HEK293T (cell line): ENCODE measurements at regions not wholly inside any gene's neighbourhood (a gene's known extent, or its start where the extent isn't known, plus 50 kb on each side); places are given as distances from the start of the nearest gene placed in this dataset.

Experiments
- ELF4 ChIP-seq: fragments of 450-650 bp; IDR thresholded peaks from 2 replicates; pipeline ENCODE4 v1.6.1; 2017; ENCODE audit warnings: antibody characterized with exemption
- L3MBTL2 ChIP-seq: fragments of 450-650 bp; conservative IDR thresholded peaks from 2 replicates; pipeline ENCODE4 v1.6.1; 2016; ENCODE audit warnings: mild to moderate bottlenecking
- SP1 ChIP-seq: fragments of 450-650 bp; IDR thresholded peaks from 2 replicates; pipeline ENCODE4 v1.6.1; 2017

DNA sequence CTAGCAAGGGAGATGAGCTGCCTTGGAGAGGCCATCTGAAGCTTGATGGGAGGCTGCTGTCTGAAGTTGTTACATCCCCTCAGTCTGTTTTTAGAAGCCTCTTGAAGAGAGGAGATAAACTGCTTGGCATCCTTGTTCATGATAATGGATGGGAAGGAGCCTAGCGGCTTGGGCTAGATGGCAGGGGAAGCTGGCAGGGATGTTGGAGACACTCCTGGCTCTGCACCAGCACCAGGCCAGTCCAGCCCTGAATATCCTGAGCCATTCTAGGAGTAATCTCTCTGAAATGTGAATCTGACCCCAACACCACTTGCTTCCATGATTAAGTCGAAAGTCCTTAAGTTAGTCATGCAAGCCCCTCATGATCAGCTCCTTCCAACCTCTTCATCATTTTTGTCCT lies 310.5 kb downstream of the NSG2 start:
- no peak for TF ChIP-seq ELF4
- TF ChIP-seq SP1: no peak
- TF ChIP-seq L3MBTL2: no peak
